Transverse colon (tissue), 4 donors: ENCODE measurements at regions not wholly inside any gene's neighbourhood (a gene's known extent, or its start where the extent isn't known, plus 50 kb on each side); places are given as distances from the start of the nearest gene placed in this dataset.

ENCODE experiments used
- DNase-seq: peaks from one replicate; pipeline ENCODE4 v3.0.0-alpha.2; 2019
- H3K27ac ChIP-seq, 4 donors: fragments of 200-600 bp; sonication (generic); 2 replicates each; pipeline ENCODE4 v1.5.1; 2016 to 2018; ENCODE audit warnings: inconsistent platforms in 4 of 4
- H3K27me3 ChIP-seq: fragments of 200-600 bp; sonication (generic); 2 replicates; pipeline ENCODE4 v1.5.1; 2017; ENCODE audit warnings: inconsistent platforms
- H3K36me3 ChIP-seq, 4 donors: fragments of 200-600 bp; sonication (generic); 2 replicates each; pipeline ENCODE4 v1.5.1; 2017 to 2019; ENCODE audit warnings: inconsistent platforms in 4 of 4
- H3K4me1 ChIP-seq, 4 donors: fragments of 200-600 bp; sonication (generic); 2 replicates each; pipeline ENCODE4 v1.5.1; 2017 to 2020; ENCODE audit warnings: inconsistent platforms in 4 of 4
- H3K4me3 ChIP-seq, 4 donors: fragments of 200-600 bp; sonication (generic); 1 replicate in 1 of 4; 2 replicates in 3 of 4; pipeline versions ENCODE4 v1.5.1 to v1.6.1; 2017 to 2019; ENCODE audit warnings: inconsistent platforms in 4 of 4
- H3K9me3 ChIP-seq, 2 donors: fragments of 200-600 bp; sonication (generic); 2 replicates each; pipeline ENCODE4 v1.5.1; 2017 to 2019; ENCODE audit warnings: inconsistent platforms in 2 of 2
- CTCF ChIP-seq, 5 experiments: fragments of 200-600 bp in 3 of 5; fragments of 450-650 bp in 2 of 5; sonication (generic) in 3 of 5; IDR thresholded peaks; 1 replicate in 2 of 5; 2 replicates in 3 of 5; pipeline ENCODE4 v1.5.1; 2016 to 2017; ENCODE audit warnings: antibody characterized with exemption in 5 of 5, inconsistent platforms in 3 of 5, mild to moderate bottlenecking in 2 of 5, moderate library complexity in 1 of 5
- EP300 ChIP-seq: sonication (generic); formaldehyde crosslinking; IDR thresholded peaks from one replicate; pipeline ENCODE4 v1.6.1; 2017; ENCODE audit warnings: antibody characterized with exemption, low read depth
- POLR2A ChIP-seq: fragments of 450-650 bp; IDR thresholded peaks from one replicate; pipeline ENCODE4 v1.6.1; 2016; ENCODE audit warnings: antibody characterized with exemption, mild to moderate bottlenecking, moderate library complexity
- POLR2AphosphoS5 ChIP-seq, 3 donors: sonication (generic); formaldehyde crosslinking; IDR thresholded peaks; one replicate each; pipeline ENCODE4 v1.6.1; 2016; ENCODE audit warnings: antibody characterized with exemption in 3 of 3
- WGBS, 2 donors: methylation state at CpG; one replicate each; pipeline ENCODE4 v1.1.5; 2018; ENCODE audit warnings: low coverage in 1 of 2; 5-methylcytosine and 5-hydroxymethylcytosine counted together
- in situ Hi-C, 4 donors: fragments of 200-750 bp; cut with MboI; loops; one replicate each; pipeline versions ENCODE4 v1.15.0 to v1.15.1; 2017; ENCODE audit warnings: low sequenced_read_pairs in 3 of 4, low pct_ligation_motif_present in 1 of 4, low pct_unique_long_range_greater_than_20kb in 1 of 4
- intact Hi-C: fragments of 100-400 bp; cut with DNase I; formaldehyde crosslinking; loops from one replicate; pipeline ENCODE4 v1.15.1; 2023; ENCODE audit warnings: low total_unique reads

DNA sequence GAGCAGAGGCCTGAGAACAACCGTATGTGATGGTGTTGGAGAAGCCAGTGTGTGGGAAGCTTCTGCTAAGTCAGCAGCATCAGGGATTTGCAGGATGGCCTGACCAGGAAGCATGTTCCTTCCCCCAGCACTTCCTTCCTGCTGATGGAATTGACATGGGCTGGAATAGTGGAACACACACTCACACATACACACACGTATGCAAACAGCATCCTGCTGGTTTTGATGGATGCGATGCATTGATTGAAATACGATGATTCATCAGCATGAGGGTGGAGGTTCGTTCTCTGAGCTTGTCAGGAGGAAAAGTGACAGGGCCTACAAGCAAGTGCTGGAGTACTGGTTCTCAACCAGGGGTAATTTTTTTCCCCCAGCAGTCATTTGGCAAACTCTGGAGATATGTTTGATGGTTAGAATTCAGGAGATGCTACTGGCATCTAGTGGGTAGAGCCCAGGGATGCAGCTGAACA is 229.1 kb downstream of the NFATC2 start:
- no peaks in the 10 kb centered on the region for H3K36me3 ChIP-seq
- H3K9me3 ChIP-seq, result no peaks in the 10 kb centered on the region
- H3K27ac ChIP-seq, result no peak overlapping the region
- intact Hi-C loops, result no loop called here
- in situ Hi-C loops, result no loop called here
- H3K4me1 ChIP-seq, result no peaks in the 10 kb centered on the region
- TF ChIP-seq POLR2A (no peak), EP300 (no peak), CTCF (IDR thresholded peaks at IDR 0.05) (no peak), POLR2AphosphoS5 (IDR thresholded peaks at IDR 0.05) (no peak)
- no peaks in the 10 kb centered on the region for H3K27me3 ChIP-seq
- WGBS, 2 donors, result 67 to 80% methylated on average over 1 to 5 of the region's 5 CpGs
- no peak for DNase-seq
- H3K4me3 ChIP-seq, result no peak overlapping the region

DNA sequence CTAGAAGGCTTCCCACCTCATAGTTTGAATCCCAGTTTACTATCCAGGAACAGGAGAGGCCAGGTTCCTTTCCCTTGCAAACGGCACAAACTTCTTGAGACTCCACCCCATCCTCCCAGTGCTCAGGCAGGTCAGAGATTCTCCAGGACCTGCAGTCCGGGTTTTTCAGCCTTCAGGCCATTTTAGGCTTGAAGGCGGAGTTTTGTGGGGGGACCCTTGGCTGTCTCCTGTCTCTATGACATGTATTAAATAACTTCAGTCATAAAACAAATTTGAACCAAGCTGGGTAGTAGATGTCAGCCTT is 230.1 kb downstream of the NFATC2 start:
- Histone ChIP-seq H3K27me3 (no peaks in the 10 kb centered on the region), H3K4me3 (no peak overlapping the region), H3K4me1 (no peaks in the 10 kb centered on the region), H3K9me3 (no peaks in the 10 kb centered on the region), H3K36me3 (no peaks in the 10 kb centered on the region), H3K27ac (no peak overlapping the region)
- 69% methylated on average over 3 of the region's 3 CpGs; no CpG with 5 or more reads in 1 of the 2 donors for WGBS, 2 donors
- in situ Hi-C loops (no loop called here), intact Hi-C loops (no loop called here)
- TF ChIP-seq POLR2A (no peak), POLR2AphosphoS5 (IDR thresholded peaks at IDR 0.05) (no peak), EP300 (no peak), CTCF (IDR thresholded peaks at IDR 0.05) (no peak)
- no peak for DNase-seq

- H3K4me3 ChIP-seq, result no peak overlapping the region
- peaks cover 0 to 2% (median 0%) of the 10 kb centered on the region in 4 donors for H3K4me1 ChIP-seq
- no peaks in the 10 kb centered on the region for H3K36me3 ChIP-seq
- no peak for TF ChIP-seq POLR2AphosphoS5 (IDR thresholded peaks at IDR 0.05)
- TF ChIP-seq CTCF (IDR thresholded peaks at IDR 0.05), result no peak
- no peak for TF ChIP-seq EP300
- no peak for TF ChIP-seq POLR2A
- in situ Hi-C loops (no loop called here), intact Hi-C loops (no loop called here)
- DNase-seq, result no peak
- 67 to 71% methylated on average over 11 to 12 of the region's 12 CpGs for WGBS, 2 donors
- H3K9me3 ChIP-seq, result no peaks in the 10 kb centered on the region
- no peak overlapping the region for H3K27ac ChIP-seq
- no peaks in the 10 kb centered on the region for H3K27me3 ChIP-seq
These were observed 230.7 kb downstream of the NFATC2 start for GRCh38 chr20:51311636-51312479.

- no peak overlapping the region for H3K4me3 ChIP-seq
- TF ChIP-seq POLR2AphosphoS5 (IDR thresholded peaks at IDR 0.05) (no peak), POLR2A (no peak), CTCF (IDR thresholded peaks at IDR 0.05) (no peak), EP300 (no peak)
- no peaks in the 10 kb centered on the region for H3K36me3 ChIP-seq
- H3K27ac ChIP-seq, result no peak overlapping the region
- H3K27me3 ChIP-seq, result peaks cover 8% of the 10 kb centered on the region
- peaks cover 0 to 7% (median 0%) of the 10 kb centered on the region in 4 donors for H3K4me1 ChIP-seq
- DNase-seq, result no peak
- WGBS, 2 donors, result 81 to 85% methylated on average over 2 of the region's 2 CpGs
- no peaks in the 10 kb centered on the region for H3K9me3 ChIP-seq
- intact Hi-C loops, result no loop called here
- in situ Hi-C loops, result no loop called here
These were observed 232.3 kb downstream of the NFATC2 start for GRCh38 chr20:51310216-51310615.
